ENCODE measurements at regions not wholly inside any gene's neighbourhood (a gene's known extent, or its start where the extent isn't known, plus 50 kb on each side); places are given as distances from the start of the nearest gene placed in this dataset.

- H3K27me3 ChIP-seq (ENCODE audit: control insufficient read depth in 1 of 2, insufficient read depth in 2 of 2, low read length in 2 of 2): no peaks in the 10 kb centered on the region
- no peak for DNase-seq
- H3K27ac ChIP-seq (ENCODE audit: low read depth in 1 of 2, low read length in 2 of 2): no peak overlapping the region
- Mint-ChIP-seq H3K27me3 (no peaks in the 10 kb centered on the region), H3K4me3 (no peak overlapping the region), H3K27ac (no peak overlapping the region), H3K36me3 (ENCODE audit: low read depth) (no peaks in the 10 kb centered on the region), H3K4me1 (ENCODE audit: low read depth) (no peaks in the 10 kb centered on the region), H3K9me3 (peaks cover 6% of the 10 kb centered on the region)
- H3K36me3 ChIP-seq (ENCODE audit: insufficient read depth, low read length): no peaks in the 10 kb centered on the region
- H3K9me3 ChIP-seq (ENCODE audit: control insufficient read depth in 1 of 2, insufficient read depth in 1 of 2, low read length in 2 of 2): peaks cover 0 to 9% of the 10 kb centered on the region in 2 experiments
- ATAC-seq (ENCODE audit: poor library complexity): no peak
- ChIA-PET POLR2A (no interaction called here), CTCF (no interaction called here)
- TF ChIP-seq, protein P1, sequence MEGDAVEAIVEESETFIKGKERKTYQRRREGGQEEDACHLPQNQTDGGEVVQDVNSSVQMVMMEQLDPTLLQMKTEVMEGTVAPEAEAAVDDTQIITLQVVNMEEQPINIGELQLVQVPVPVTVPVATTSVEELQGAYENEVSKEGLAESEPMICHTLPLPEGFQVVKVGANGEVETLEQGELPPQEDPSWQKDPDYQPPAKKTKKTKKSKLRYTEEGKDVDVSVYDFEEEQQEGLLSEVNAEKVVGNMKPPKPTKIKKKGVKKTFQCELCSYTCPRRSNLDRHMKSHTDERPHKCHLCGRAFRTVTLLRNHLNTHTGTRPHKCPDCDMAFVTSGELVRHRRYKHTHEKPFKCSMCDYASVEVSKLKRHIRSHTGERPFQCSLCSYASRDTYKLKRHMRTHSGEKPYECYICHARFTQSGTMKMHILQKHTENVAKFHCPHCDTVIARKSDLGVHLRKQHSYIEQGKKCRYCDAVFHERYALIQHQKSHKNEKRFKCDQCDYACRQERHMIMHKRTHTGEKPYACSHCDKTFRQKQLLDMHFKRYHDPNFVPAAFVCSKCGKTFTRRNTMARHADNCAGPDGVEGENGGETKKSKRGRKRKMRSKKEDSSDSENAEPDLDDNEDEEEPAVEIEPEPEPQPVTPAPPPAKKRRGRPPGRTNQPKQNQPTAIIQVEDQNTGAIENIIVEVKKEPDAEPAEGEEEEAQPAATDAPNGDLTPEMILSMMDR (IDR thresholded peaks at IDR 0.05): no peak
- H3K4me1 ChIP-seq (ENCODE audit: insufficient read depth, low read length): no peaks in the 10 kb centered on the region
- no peak overlapping the region for H3K4me3 ChIP-seq (ENCODE audit: low read length)
- intact Hi-C loops (cut with DNase I, micrococcal nuclease): no loop called here
Measured at GRCh38 chr4:138542191-138542776, 300.1 kb upstream of the SLC7A11 start.

- POLR2A ChIA-PET: no interaction called here
- Histone ChIP-seq H3K36me3 (ENCODE audit: insufficient read depth, low read length) (no peaks in the 10 kb centered on the region), H3K4me1 (ENCODE audit: insufficient read depth, low read length) (no peaks in the 10 kb centered on the region), H3K27me3 (ENCODE audit: control insufficient read depth in 1 of 2, insufficient read depth in 2 of 2, low read length in 2 of 2) (no peaks in the 10 kb centered on the region), H3K27ac (ENCODE audit: low read depth in 1 of 2, low read length in 2 of 2) (no peak overlapping the region), H3K9me3 (ENCODE audit: control insufficient read depth in 1 of 2, insufficient read depth in 1 of 2, low read length in 2 of 2) (peaks cover 0 to 9% of the 10 kb centered on the region in 2 experiments), H3K4me3 (ENCODE audit: low read length) (no peak overlapping the region)
- Mint-ChIP-seq H3K9me3 (peaks cover 2% of the 10 kb centered on the region), H3K36me3 (ENCODE audit: low read depth) (no peaks in the 10 kb centered on the region), H3K27ac (no peak overlapping the region), H3K4me1 (ENCODE audit: low read depth) (no peaks in the 10 kb centered on the region), H3K27me3 (no peaks in the 10 kb centered on the region), H3K4me3 (no peak overlapping the region)
- TF ChIP-seq, protein P1 (IDR thresholded peaks at IDR 0.05): no peak
- ATAC-seq (ENCODE audit: poor library complexity) (no peak), DNase-seq (no peak)
- CTCF ChIA-PET: no interaction called here
- intact Hi-C loops (cut with DNase I, micrococcal nuclease): no loop called here
Measured at GRCh38 chr4:138540056-138540800, 298.1 kb upstream of the SLC7A11 start.

DNA sequence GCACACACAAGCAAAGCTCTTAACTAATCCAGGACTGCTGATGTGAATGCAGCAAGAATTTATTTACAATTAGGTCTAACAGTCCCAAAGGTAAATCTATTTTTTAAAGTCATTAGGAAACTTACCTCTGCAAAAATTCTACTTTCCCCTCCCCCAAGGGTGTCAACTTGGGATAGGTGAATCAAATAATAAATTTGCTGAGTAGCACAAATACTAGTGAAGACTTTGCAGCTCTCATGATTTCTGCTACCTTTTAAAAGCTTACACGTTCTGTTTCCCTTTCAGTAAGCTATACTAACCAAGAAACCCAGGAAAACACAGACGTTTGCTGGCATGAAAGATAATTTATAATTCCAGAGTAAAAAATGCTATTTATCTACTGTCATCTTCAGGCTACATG, 296.6 kb upstream of the SLC7A11 start:
- no peak overlapping the region for H3K4me3 ChIP-seq (ENCODE audit: low read length)
- Mint-ChIP-seq H3K27ac (no peak overlapping the region), H3K27me3 (no peaks in the 10 kb centered on the region), H3K4me1 (ENCODE audit: low read depth) (no peaks in the 10 kb centered on the region), H3K9me3 (peaks cover 13% of the 10 kb centered on the region), H3K4me3 (no peak overlapping the region), H3K36me3 (ENCODE audit: low read depth) (no peaks in the 10 kb centered on the region)
- H3K9me3 ChIP-seq (ENCODE audit: control insufficient read depth in 1 of 2, insufficient read depth in 1 of 2, low read length in 2 of 2): peaks cover 0 to 9% of the 10 kb centered on the region in 2 experiments
- H3K4me1 ChIP-seq (ENCODE audit: insufficient read depth, low read length): no peaks in the 10 kb centered on the region
- ChIA-PET POLR2A (no interaction called here), CTCF (no interaction called here)
- H3K36me3 ChIP-seq (ENCODE audit: insufficient read depth, low read length): no peaks in the 10 kb centered on the region
- DNase-seq (no peak), ATAC-seq (ENCODE audit: poor library complexity) (no peak)
- no peak overlapping the region for H3K27ac ChIP-seq (ENCODE audit: low read depth in 1 of 2, low read length in 2 of 2)
- TF ChIP-seq, protein P1 (IDR thresholded peaks at IDR 0.05): no peak
- H3K27me3 ChIP-seq (ENCODE audit: control insufficient read depth in 1 of 2, insufficient read depth in 2 of 2, low read length in 2 of 2): no peaks in the 10 kb centered on the region
- intact Hi-C loops (cut with DNase I, micrococcal nuclease): no loop called here

Measured in CD4-positive, alpha-beta T cell (primary cell).